ENCODE measurements at regions not wholly inside any gene's neighbourhood (a gene's known extent, or its start where the extent isn't known, plus 50 kb on each side); places are given as distances from the start of the nearest gene placed in this dataset.
A peak's percentile ranks its signal among the peaks of the same experiment; 100 is the strongest.
"Not testable (repeated sequence)": the region's sequence is repeated elsewhere in the genome, so short reads cannot be mapped to it uniquely, and the experiment has no call there.

GRCh38 chrX:11836284-11836683 lies 78.2 kb downstream of the MSL3 start:
- no peak for DNase-seq

DNA sequence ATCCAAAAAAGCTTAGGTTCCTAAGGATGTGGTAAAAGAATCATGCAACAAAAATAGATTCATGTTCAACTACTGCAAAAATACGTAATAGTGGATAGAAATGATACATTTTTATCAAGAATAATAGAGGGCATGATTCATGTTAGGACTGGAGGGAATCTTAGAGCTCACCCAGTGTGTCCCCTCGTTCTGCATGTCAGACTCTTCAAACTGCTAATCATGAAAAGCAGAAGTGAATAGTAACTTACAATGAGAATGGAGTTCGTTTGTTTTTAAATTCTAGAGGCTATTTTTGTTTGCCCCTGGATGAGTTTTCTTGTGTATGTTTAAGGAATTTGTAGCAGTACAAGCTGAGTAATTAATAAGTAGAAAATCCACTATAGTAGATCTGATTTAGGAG lies 79.4 kb downstream of the MSL3 start:
- no peak for DNase-seq

DNA sequence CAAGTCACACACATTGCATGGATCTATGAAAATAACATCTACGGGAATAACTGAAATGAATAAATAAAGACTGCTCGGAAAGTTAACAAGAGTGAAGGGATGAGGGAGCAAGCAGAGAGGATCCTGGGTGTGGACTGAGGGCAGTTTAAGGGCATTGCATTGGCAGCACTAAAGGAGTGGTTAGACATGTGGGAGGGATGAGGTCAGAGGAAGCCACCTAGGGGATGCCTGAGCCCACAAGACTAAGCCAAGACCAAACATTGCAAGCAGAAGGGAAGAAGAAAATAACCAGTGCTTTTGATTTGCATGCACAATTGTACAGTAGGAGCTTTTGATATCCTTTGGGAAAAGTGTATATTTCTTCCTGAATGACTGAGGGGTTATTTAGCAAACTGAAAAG lies 106.1 kb downstream of the MSL3 start:
- DNase-seq, result peak; percentile 10

GRCh38 chrX:11867610-11868345 lies 109.7 kb downstream of the MSL3 start:
- DNase-seq, result no peak

GRCh38 chrX:11870789-11871188 lies 112.8 kb downstream of the MSL3 start:
- no peak for DNase-seq

DNA sequence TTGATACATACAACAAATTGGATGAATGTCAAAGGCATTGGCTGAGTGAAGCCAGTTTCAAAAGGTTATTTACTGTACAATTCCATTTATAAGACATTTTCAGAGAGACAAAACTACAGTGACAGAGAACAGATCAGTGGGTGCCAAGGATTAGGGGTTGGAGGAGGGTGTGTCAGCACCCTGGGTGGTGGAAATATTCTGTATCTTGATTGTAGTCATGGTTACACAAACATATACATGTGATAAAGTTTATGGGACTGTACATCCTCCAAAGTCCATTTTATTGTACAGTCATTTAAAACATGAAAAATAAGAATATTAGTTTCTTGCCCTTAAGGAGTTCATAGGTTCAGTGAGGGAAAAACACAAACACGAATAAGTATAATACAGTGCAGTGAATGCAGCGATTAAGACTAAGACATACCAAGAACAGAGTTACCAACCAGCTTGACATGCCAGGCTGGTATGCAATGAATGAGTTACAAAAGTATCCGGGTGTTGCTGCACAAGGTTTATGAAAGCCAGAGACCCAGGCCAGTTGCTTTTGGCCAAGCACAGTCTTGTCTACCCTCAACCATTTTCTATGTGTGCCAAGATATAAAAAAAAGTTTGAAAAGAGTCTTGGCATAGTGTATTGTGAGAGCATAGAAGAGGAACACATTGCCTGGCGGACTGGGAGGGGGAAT lies 123.6 kb downstream of the MSL3 start:
- DNase-seq, result no peak

- no peak for DNase-seq
Observed at GRCh38 chrX:11886745-11887144, 128.7 kb downstream of the MSL3 start.

GRCh38 chrX:11887175-11887574 lies 129.1 kb downstream of the MSL3 start:
- no peak for DNase-seq

GRCh38 chrX:11888421-11888820 lies 130.4 kb downstream of the MSL3 start:
- no peak for DNase-seq

GRCh38 chrX:11889791-11890190 lies 131.8 kb downstream of the MSL3 start:
- DNase-seq, result no peak

- peak; percentile 78 for DNase-seq
Observed at GRCh38 chrX:11890836-11891514, 132.9 kb downstream of the MSL3 start.

DNA sequence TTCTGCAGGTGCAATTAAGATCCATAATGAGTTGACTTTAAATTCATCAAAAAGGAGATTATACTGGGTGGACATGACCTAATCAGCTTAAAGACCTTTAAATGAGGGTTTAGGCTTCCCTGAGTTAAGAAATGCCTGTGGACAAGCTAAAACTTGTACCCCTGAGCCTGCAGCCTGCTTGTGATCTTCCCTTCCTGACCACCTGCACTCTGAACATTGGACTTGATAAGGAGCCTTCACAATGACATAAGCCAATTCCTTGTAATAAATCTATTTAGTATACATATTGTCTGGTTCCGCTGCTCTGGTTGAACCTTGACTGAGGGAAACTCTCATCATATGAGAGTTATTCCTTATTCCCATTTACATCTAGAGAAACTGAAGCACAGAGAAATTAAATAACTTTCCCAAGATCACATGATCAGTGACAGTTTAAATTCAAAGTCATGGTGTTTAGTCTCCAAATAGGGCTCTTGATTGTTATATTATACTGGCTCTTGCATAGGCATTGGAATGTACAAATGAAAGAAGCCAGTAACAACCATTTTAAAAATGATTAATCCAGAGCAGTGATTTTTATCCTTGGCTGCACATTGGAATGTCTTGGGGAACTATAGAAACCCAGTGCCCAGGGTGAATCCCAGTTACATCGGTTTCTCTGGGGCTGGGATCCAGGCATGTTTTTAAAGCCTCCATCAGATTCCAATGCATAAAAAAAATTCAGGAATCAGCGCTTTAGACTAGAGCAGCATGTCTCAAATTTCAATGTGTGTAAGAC lies 136.1 kb downstream of the MSL3 start:
- no peak for DNase-seq

GRCh38 chrX:11899091-11899490 lies 141.1 kb downstream of the MSL3 start:
- no peak for DNase-seq

DNA sequence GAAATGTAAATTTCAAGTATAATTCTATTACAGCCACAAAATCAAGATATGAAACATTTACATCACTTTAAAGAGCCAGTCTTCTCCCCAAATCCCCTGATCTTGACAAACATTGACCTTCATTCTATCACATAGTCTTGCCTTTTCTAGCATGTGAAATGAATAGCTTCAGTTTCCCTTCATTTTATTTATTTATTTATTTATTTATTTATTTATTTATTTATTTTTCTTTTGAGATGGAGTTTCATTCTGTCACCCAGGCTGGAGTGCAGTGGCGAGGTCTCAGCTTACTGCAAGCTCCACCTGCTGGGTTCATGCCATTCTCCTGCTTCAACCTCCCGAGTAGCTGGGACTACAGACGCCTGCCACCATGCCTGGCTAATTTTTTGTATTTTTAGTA lies 147.9 kb downstream of the MSL3 start:
- not testable (repeated sequence) for DNase-seq

DNA sequence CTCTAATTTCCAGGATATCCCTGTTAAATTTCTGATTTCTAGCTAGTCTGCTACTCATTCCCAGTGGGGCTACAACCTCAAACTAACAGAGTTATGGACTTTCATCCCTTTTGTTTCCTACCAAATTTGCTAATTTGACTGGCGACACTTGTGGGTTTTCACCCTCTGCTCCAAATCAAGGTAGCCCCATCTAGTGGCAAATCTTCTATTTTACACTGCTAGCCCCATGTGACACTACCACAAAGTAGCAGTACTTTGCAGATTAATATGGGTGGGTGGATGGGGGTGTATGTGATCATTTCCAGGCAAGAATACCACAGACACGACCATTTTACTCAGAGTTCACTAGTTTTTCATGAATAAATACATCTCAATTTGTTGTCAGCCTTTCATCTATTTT lies 150.3 kb downstream of the MSL3 start:
- no peak for DNase-seq

GRCh38 chrX:11913001-11913400 lies 155.0 kb downstream of the MSL3 start:
- no peak for DNase-seq

DNA sequence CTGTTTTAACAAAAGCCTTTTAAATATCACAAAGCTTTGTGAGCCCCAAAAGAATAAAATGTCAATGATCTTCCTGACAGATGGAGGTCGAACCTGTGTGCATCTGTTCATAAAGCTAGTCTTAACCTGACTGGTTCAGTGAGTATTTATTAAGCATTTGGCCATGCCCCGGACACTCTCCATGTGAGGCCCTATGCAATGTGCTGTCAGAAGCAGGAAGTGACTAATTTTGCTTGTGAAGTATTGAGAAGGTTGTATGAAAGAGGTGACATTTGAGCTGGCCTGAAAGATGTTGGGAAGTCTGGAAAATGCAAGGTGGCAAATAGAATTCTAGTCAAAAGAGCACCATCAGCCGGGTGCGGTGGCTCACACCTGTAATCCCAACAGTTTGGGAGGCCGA lies 171.4 kb downstream of the MSL3 start:
- DNase-seq, result no peak

DNA sequence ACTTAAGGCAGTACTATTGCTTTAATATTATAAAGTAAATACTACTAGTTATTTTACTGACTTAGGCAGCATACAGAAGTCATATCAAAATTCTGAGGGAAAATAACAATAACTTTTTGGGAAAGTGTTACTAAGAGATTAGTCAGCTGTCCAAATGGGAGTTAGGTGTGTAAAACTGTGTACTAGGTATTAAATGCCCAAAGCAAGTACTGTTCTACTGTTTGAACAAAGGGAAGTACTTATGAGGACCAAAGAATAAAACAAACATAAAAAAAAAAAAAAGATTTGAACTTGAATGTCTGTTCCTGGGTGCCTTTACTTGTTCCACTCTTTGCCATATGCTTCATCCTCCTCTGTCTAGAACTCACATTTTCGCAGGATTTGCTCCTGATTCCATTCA lies 174.4 kb downstream of the MSL3 start:
- no peak for DNase-seq

DNA sequence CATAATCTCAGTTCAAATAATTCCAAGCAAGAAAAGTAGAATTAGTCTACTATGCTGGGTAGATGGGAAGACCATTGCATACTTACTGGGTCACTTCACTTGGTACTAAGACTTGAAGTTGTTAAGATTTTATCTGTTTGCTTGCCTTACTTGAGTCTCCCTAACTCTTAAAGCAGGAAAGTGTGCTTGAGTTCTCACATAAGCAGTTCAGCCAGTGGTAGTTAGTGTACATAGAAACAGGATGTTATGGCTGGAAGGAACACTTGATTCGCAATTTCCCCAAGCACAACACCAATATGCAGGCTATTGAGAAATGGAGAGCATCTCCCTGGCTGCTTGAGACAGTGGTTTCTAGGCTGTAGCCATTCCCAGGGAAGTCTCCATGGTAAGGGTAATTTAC lies 176.1 kb downstream of the MSL3 start:
- no peak for DNase-seq

DNA sequence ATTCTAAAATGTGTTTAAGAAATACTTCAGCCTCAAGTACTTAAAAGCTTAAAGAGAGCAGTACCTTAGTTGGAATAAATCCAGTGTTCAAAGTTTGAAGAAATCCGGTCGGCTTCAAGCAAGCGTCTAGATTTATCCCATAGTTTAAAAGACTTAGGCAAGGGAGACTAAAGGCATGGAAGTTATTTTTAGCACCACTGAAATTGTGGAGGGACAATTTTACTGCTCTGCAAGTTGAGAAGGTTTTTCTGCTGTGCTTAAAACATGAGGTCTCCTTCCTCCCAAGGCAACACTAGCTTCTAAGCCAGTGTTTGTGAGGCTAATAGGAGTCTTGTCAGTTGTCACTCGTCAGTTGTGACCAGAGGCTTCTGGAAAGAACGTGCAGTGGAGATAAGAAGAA lies 183.5 kb downstream of the MSL3 start:
- DNase-seq, result no peak

DNA sequence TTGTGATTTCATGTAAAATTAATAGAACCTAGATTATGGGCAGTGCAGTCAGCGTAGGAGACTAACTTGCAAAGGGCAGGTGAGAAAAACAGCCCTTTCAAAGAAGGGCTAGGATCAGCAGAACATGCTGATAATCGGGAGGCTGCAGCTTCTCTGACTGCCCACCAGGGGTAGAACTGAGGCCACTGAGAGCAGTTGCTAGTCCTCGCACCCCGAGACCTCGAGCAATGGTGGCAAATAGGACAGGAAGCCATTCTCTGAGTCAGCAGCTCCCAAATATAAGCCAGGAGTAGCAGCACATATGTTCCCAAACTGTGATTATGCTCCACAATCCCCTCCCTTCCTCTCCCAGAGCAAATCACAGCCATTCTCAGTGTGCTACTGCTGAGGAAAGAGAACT lies 186.5 kb downstream of the MSL3 start:
- DNase-seq, result peak; percentile 25

- DNase-seq, result no peak
Observed at GRCh38 chrX:11949291-11949690, 189.0 kb upstream of the FRMPD4 start.

- no peak for DNase-seq
Observed at GRCh38 chrX:11952176-11952720, 186.0 kb upstream of the FRMPD4 start.

Measured in right hindlimb (tissue), 1 donor.